NCI-H1694 treated with DMSO at 0.1 percent for 48 hours (cell line): ENCODE measurements at regions not wholly inside any gene's neighbourhood (a gene's known extent, or its start where the extent isn't known, plus 50 kb on each side); places are given as distances from the start of the nearest gene placed in this dataset.
"Not testable (repeated sequence)": the region's sequence is repeated elsewhere in the genome, so short reads cannot be mapped to it uniquely, and the experiment has no call there.

Source experiments
- DNase-seq: peaks from one replicate; lab custom pipeline; 2025; lab: John Stamatoyannopoulos, UW

DNA sequence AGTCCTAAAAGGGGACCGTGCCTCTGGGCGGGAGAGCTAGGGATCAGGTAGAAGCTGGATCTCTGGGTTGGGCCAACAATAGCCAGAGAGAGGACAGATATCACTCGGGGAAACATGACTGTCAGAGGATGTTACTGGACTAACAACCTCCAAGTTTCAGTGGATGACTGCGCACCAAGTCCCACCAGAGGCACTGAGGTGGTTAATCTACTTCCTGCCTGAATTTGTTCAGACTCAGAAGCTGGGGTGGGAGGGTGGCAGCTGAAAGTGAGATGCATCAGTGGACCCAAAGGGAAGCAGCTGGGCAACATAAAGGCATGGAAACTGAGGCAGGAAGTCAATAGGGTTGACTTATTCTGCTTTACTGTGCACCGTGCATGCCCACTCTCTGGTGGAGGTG, 130.1 kb upstream of the SLC44A1 start:
- DNase-seq: no peak

DNA sequence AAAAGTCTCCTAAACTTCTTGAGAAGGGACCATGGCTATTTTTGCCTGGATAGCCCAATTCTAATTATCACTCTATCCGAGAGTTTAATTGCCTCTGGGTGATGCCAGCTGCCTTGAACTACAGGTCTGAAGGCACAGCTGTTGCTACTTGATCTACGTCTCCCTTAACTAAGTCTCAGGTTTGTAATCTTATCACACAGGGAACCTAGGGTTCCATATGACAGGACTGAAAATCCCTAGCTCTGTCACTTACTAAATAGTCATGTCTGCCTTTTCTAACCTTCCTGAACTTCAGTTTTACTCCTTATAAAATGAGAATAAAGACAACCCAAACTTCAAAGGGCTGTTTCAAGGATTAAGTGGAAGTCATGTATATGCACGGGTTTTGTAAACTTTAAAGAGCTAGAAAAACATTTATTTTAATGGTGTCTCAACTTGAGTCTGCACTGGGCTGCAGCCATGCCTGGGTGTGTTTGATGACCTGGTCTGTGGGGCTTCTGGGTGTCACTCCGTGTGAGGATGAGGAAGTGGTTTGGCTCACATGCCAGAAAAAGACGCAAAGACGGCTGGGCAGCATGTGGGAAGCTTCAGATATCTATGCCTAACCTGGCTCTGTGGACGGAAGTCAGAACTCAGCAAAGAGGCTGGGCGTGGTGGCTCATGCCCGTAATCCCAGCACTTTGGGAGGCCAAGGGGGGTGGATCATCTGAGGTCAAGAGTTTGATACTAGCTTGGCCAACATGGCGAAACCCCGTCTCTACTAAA, 129.3 kb upstream of the SLC44A1 start:
- no peak for DNase-seq

DNA sequence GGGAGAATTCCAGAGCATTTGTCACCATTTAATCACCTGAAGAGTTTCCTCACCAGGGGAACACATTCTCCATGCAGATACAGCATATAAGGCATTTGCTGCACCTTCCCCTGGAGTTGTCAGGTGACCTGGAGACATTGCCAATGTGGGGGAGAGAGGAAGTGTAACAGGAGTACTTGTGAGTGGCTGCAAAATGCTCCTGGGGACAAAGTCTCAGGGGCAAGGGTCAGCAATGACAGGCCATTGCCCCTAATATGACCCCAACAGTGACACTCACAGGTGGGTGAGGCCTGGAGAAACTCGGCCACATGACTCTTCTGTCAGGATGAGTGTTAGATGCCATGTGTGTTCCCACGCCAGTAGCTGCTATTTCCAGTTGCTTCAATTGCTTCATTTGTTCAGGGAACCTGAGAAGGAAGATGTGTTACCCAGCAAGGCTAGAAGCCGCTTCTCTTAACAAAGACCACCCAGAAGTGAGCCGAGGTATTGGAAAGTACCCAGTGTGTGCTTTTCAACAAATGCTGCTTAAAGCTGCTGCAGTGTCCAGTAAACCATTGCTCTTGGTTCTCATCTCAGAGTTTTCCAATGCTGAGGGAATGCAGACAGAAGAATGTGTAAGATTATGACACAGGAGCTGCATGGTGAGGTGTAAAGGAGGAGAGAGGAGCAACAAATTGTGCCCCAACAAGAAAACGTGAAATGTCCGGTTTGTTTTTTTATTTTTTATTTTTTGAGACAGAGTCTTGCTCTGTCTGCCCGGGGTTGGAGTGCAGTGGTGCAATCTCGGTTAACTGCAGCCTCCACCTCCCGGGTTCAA, 128.2 kb upstream of the SLC44A1 start:
- no peak for DNase-seq

DNA sequence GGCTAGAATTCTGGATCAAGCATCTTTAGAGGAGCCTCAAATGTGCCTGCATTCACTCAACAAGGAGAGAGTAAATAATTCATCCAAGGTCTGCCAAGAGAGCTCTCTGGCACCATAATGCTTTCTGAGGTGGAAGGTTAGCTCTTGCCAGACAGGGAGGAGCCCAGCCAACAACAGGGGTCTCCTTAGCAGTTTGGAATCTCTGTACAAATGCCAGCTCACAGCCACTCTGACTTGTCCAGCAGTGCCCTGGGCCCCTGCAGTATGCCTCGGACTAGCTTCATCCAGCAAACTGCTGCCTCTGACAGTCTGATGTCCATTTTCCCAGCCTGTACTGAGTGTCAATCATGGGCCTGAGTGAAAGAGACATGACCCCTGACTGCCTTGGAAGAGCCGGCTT, 127.2 kb upstream of the SLC44A1 start:
- peak; percentile 9 for DNase-seq

DNA sequence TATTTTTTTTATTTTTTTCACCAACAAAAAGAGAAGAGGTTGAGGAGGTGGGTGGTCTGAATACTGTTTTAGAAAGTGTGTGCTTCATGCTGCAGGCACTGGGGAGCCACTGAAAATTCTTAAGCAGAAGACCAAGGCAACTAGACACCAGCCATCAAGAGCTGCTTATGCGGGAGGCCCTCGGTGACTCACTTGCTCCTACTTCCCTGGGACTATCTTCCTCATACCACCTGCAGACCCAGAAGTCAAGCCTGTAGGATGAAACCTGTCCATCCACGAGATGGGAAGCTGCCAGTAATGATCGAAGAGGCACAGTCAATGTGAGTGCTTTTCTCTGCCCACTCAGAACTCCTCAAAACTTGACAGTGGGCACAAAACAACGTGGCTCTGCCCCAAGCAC, 125.8 kb upstream of the SLC44A1 start:
- no peak for DNase-seq

DNA sequence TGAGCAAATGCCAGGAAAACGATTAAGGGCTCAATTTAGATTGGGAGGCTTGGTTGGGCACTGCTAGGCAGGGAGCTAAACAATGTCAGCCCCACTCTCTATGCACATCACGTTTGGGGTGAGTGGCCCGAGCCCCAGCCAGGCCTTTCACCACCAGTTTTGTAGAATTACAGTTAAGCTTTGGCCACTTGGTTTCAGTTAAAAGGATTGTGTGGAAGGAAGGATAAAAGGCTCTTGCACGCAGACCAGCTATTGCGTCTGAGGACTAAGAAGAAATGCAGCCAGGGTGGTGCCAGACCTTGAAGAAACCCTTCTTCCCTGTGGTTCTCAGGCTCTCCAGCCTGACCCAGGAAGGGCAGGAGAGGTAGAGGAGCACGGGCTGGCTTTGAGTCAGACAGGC, 125.3 kb upstream of the SLC44A1 start:
- DNase-seq: no peak

DNA sequence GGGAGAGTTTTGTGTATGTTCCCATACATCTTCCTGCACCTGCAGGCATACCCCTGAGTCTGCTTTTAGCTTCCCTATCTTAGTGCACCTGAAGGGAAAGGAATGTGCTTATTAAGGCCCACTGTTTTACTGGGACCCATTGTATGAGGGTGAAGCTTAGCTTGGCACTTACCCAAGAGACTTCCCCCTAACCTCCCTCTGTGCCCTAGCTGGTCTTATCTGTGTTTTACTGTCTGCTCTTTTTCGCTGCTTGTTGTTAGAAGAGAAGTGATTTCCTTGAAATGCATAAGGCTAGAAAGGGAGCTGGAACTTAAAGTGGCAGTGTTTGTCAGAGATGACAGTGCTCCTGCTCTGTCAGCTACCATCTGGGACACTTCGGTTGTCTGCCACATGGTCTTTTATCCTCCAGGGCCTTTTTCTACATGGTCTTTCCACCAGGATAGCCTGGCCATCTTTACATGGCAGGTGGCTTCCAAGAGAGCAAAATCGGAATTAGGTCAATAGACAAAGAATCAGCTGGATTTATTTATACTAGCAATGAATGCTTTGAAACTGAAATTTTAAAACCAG, 122.5 kb upstream of the SLC44A1 start:
- no peak for DNase-seq

DNA sequence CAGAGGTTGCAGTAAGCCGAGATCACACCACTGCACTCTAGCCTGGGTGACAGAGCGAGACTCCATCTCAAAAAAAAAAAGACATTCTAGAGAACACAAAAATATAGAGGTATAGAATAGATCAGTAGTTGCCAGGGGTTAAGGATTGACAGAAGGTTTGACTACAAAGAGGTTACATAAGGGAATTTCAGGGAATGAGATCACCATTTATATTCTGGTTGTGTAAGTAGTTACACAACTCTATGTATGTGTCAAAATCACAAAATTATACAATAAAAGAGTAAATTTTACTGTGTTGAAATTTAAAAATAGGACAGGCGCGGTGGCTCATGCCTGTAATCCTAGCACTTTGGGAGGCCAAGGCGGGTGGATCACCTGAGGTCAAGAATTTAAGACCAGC, 119.9 kb upstream of the SLC44A1 start:
- not testable (repeated sequence) for DNase-seq

DNA sequence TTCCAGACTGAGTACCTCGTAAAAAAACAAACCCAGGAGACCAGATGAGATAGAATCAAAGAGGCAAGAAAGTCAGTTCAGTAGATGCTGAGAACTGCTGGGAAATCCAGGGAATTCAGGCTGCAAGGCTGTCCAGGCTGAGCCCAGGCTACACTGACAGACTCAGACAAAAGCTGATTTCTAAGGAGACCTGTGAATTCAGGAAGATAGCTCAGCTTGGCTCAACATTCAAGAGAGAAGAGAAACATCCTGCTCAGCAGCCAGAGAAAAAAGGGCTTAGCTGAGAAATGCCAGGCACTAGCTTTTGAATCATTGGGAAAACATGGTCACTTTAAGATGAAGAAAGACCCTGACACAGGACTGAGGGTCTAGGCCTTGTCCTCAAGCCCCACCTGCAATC, 118.2 kb upstream of the SLC44A1 start:
- DNase-seq: no peak

DNA sequence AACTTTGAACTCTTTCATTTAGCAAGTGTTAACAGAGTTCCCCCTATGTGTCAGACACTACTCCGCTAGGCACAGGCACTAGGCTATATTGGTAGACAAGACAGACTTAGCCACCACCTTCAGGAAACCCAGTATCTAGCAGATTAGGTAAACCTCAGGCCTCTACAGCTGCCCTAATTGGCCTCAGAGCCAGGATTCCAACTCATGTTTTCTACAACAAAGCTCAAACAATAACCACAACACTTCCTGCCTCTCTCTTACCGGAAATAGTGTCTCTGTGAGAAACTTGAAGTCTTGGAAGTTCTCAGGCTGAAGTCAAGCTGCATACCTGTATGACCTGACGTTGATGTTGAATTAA, 116.6 kb upstream of the SLC44A1 start:
- no peak for DNase-seq

DNA sequence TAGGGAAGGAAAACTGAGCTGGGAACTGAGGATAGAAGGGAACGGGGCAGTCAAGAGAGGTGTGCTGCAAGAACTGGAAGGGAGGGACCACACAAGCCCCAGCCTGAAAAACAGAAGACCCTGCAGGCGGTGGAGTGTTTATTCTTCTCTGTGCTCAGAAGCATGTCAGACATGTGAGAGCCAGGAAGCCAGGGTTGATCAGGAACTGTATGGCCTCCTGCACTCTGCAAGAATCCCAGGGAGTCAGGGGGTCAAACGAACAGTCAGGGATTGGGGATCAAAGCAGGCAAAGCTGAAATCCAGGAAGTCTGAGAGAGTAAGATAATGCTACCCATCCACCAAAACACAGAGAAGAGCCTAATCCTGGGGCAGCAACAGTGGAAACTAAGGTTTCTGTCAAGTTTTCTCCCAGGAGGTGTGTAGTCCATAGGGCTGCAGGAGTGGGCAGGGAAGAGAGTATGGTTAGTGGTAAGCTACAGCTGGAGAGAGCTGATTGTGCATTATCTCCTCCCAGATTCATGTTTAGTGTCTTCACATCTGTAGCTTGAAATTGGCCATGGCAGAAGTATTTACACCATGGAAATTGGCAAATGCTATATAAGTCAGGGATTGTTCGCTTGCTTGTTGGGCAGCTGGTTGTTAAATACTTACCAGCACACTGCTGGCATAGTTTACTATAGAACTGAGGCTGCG, 115.4 kb upstream of the SLC44A1 start:
- no peak for DNase-seq

DNA sequence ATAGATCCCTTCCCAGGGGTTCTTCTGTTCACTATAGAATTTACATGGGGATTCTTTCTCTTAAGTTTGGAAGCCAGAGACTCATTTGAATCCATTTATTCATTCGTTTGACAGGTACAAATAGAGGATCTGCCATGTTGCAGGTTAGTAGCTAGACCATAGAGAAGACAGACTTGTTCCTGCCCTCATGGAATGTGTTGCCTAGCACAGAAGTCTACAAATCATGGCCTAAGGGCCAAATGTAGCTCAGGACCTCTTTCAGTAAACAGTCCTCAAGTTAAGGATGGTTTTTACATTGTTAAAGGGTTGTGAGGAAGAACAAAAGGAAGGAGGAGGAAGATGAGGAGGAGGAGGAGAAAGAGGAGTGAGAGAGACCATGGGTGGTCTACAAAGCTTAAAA, 114.7 kb upstream of the SLC44A1 start:
- no peak for DNase-seq

DNA sequence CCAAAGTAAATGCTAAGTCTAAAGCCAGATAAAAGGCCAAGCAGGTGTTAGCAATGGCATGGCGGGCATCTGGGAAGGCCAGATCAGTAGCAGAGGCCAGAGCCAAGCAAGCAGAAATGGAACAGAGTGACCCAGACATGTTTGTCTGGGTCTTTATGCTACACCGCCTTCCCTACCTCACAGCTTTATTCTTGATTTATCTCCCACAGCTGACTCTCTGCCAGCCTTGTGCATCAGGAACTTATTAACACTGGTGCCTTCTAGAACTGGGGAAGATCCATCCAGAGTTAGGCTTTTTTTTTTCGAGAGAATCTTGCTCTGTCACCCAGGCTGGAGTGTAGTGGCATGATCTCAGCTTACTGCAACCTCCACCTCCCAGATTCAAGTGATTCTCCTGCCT, 112.5 kb upstream of the SLC44A1 start:
- DNase-seq: no peak

DNA sequence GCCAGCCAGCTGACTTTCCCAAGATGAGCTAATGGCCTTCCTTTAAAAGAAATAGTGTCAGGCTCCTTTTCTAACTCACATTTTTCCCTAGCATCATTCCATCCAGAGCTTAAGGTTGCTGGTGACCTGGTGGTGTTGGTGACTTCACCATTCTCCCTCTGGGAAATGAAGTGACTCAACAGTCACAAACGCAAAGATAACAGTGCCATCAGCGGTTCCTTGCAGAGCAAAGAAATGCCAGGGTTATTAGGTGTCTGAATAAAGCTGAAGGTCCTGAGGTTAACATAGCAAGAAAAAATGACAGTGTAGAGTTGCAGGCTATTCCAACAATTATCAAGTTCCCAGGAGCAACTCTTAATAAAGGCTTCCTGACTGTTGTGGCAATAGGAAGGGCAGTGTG, 111.8 kb upstream of the SLC44A1 start:
- DNase-seq: no peak

DNA sequence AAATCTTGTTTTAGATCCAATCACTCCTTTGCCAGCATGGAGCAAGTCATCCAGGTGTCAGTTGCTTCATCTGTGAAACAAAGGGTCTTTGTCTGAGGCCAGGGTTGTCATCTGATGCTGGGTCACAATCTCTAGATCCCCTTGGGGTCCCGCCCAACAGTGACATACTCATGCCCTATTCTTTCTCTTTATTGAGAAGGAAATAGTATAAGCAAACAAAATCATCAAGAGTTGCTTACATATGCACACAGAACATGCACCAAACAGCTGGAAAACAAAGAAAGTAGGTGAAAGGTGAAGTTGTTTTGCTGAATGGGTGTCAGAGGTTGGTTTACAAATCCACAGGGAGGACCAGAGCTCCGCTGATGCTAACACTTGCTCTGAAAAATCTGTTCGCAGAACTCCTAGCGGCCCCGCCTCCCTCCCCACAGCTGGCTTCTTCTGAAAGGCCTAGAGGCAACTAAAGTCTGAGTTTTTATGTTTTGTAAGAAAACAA, 106.1 kb upstream of the SLC44A1 start:
- no peak for DNase-seq

DNA sequence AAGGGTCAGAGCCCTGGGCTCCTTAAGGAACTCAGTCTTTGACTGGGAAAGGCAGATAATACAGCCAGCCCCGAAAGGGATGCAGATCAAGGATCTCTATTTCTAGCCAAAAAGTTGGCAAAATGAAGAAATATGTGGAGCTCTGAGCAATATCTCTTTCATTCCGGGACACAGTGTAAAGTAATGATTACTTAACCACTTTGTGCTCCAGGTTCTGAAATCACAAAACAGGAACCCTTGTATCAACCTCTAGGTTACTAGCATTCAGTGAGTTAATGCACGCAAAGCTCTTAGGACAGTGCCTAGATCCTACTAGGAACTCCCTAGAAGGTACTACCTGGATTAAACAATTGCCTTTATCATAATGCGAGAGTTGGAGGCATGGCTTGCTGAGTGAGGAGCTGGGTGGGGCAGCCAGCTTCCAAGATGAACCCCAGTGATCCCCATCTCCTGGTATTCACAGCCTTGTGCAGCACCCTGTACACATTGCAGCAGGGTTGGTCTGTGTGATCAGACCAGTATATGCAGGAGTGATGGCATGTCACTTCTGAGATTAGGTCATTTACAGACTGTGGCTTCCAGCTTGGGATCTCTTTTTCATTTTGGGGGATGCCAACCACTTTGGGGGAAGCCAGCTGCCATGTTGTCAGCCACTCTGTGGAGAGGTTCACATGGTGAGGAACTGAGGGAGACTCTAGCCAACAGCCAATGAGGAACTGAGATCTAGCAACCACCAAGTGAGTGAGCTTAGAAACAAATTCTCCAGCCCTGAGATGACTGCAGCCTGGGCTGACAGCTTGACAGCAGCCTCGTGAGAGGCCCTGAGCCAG, 103.1 kb upstream of the SLC44A1 start:
- DNase-seq: no peak

DNA sequence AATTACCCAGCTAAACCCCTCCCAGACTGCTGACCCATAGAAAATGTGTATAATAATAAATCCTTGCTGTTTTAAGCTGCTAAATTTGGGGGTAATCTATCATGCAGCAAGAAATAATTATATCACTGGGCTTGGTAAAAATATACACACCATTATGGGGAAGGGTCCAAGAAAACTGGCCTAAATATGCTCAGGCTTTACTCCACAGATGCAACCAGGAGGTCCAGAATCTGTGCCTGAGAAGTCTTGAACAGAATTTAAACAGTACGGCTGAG, 102.5 kb upstream of the SLC44A1 start:
- DNase-seq: no peak

DNA sequence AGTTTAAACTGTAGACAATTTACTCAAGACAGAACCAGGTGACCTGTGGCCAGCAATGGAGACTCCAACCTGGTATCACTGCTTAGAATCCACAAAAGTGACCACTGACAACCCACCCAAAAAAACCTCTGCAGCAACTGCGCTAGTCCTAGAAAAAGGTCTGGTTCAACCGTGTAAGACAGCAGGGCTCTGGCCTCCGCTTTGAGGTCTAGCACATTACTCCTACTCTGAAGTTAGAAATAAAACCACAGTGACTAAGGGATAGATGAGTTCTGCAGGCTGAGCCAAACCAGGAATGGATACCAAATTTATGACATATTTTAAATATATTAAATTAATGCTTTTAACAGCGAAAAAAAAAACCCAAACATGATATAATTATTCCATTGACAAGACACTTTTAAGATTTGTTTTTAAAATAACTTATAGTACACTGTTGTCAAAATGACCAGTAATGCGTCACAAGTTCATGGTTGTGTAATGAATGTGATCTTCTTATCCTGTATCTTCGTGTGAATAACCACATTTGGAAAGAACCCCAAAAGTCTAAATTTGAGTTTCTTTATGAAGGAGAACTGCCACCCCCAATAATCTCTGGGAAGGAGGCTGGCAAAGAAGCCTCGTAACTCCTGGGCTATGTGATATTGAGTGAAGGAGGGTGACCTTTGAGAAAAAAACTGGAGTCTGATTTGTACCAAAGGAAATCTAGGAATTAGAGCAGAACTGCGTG, 101.9 kb upstream of the SLC44A1 start:
- DNase-seq: no peak

DNA sequence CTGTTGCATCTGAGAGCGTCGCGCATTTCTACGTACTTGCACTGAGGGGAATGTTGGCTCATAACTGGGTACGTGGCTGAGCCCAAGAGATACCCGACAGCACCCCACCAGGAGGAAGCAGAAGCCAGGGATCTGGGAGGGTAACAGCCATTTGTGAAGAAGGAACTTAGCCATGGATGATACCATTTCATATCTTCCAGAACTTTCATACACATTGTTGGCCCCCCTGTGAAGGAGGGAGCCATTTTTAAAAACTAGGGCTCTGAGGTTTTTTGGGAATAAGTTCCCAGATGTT, 101.4 kb upstream of the SLC44A1 start:
- no peak for DNase-seq

DNA sequence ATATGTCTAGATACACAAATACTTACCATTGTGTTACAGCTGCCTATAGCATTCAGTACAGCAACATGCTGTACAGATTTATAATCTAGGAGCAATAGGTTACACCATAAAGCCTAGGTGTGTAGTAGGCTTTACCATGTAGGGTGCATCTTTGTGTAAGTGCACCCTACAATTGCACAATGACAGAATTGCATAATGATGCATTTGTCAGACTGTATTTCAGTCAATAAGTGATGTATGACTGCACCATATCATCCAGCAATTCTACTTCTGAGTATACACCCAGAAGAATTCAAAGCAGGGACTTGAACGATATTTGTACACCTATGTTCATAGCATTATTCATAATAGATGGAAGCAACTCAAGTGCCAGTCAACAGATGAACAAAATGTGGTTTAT, 100.4 kb upstream of the SLC44A1 start:
- no peak for DNase-seq

DNA sequence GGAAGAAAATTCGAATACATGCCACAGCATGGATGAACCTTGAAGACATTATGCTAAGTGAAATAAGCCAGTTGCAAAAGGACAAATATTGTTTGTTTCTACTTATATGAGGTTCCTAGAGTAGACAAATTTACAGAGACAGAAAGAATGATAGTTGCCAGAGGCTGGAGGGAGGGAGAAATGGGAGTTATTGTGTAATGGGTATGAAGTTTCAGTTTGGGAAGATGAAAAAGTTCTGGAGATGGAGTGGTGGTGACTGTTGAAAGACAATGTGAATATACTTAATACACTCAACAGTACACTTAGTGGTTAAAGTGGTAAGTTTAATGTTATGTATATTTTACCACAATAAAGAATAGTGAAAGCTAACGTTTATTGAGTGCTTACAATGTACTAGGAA, 99.6 kb upstream of the SLC44A1 start:
- DNase-seq: no peak
